ENCODE measurements at regions not wholly inside any gene's neighbourhood (a gene's known extent, or its start where the extent isn't known, plus 50 kb on each side); places are given as distances from the start of the nearest gene placed in this dataset.
"Not testable (repeated sequence)": the region's sequence is repeated elsewhere in the genome, so short reads cannot be mapped to it uniquely, and the experiment has no call there.

GRCh38 chr4:124869961-124870495 is 157.5 kb upstream of the ANKRD50 start:
- Mint-ChIP-seq H3K4me3 (no peak overlapping the region), H3K36me3 (ENCODE audit: low read depth) (no peaks in the 10 kb centered on the region), H3K27ac (no peak overlapping the region), H3K9me3 (peaks cover 7% of the 10 kb centered on the region), H3K4me1 (no peaks in the 10 kb centered on the region), H3K27me3 (no peaks in the 10 kb centered on the region)
- ATAC-seq (replicated peaks) = no peak

- Mint-ChIP-seq H3K27me3 (no peaks in the 10 kb centered on the region), H3K4me3 (no peak overlapping the region), H3K36me3 (ENCODE audit: low read depth) (no peaks in the 10 kb centered on the region), H3K4me1 (no peaks in the 10 kb centered on the region), H3K9me3 (peaks cover 7% of the 10 kb centered on the region), H3K27ac (no peak overlapping the region)
- ATAC-seq (replicated peaks) = no peak
Measured at GRCh38 chr4:124868495-124868894, 156.0 kb upstream of the ANKRD50 start.

GRCh38 chr4:124867536-124867935 is 155.0 kb upstream of the ANKRD50 start:
- peaks cover 7% of the 10 kb centered on the region for H3K9me3 Mint-ChIP-seq

GRCh38 chr4:124866301-124866700 is 153.8 kb upstream of the ANKRD50 start:
- no peaks in the 10 kb centered on the region for H3K27me3 Mint-ChIP-seq
- ATAC-seq (replicated peaks) = no peak
- no peak overlapping the region for H3K4me3 Mint-ChIP-seq
- no peaks in the 10 kb centered on the region for H3K4me1 Mint-ChIP-seq
- H3K9me3 Mint-ChIP-seq = peaks cover 7% of the 10 kb centered on the region
- H3K36me3 Mint-ChIP-seq (ENCODE audit: low read depth) = no peaks in the 10 kb centered on the region
- H3K27ac Mint-ChIP-seq = no peak overlapping the region

More at GRCh38 chr4:124867536-124867935, 155.0 kb upstream of the ANKRD50 start:
- ATAC-seq (replicated peaks) = no peak
- Mint-ChIP-seq H3K27me3 (no peaks in the 10 kb centered on the region), H3K36me3 (ENCODE audit: low read depth) (no peaks in the 10 kb centered on the region), H3K4me3 (no peak overlapping the region), H3K4me1 (no peaks in the 10 kb centered on the region), H3K27ac (no peak overlapping the region)

- no peaks in the 10 kb centered on the region for H3K27me3 Mint-ChIP-seq
- H3K27ac Mint-ChIP-seq = no peak overlapping the region
Measured at GRCh38 chr4:124863040-124863545, 150.6 kb upstream of the ANKRD50 start.

GRCh38 chr4:124862261-124862660 is 149.7 kb upstream of the ANKRD50 start:
- no peaks in the 10 kb centered on the region for H3K36me3 Mint-ChIP-seq (ENCODE audit: low read depth)
- H3K27me3 Mint-ChIP-seq = no peaks in the 10 kb centered on the region
- no peak for ATAC-seq (replicated peaks)
- peaks cover 6% of the 10 kb centered on the region for H3K9me3 Mint-ChIP-seq
- no peaks in the 10 kb centered on the region for H3K4me1 Mint-ChIP-seq
- no peak overlapping the region for H3K27ac Mint-ChIP-seq
- no peak overlapping the region for H3K4me3 Mint-ChIP-seq

More at GRCh38 chr4:124863040-124863545, 150.6 kb upstream of the ANKRD50 start:
- Mint-ChIP-seq H3K9me3 (peaks cover 2% of the 10 kb centered on the region), H3K4me1 (no peaks in the 10 kb centered on the region), H3K4me3 (no peak overlapping the region), H3K36me3 (ENCODE audit: low read depth) (no peaks in the 10 kb centered on the region)
- no peak for ATAC-seq (replicated peaks)

- Mint-ChIP-seq H3K27ac (no peak overlapping the region), H3K9me3 (peaks cover 6% of the 10 kb centered on the region), H3K4me1 (no peaks in the 10 kb centered on the region), H3K36me3 (ENCODE audit: low read depth) (no peaks in the 10 kb centered on the region), H3K4me3 (no peak overlapping the region), H3K27me3 (no peaks in the 10 kb centered on the region)
- ATAC-seq (replicated peaks) = no peak
Measured at GRCh38 chr4:124861761-124862160, 149.2 kb upstream of the ANKRD50 start.

GRCh38 chr4:124854968-124855367 is 142.4 kb upstream of the ANKRD50 start:
- ATAC-seq (replicated peaks) = no peak
- Mint-ChIP-seq H3K36me3 (ENCODE audit: low read depth) (no peaks in the 10 kb centered on the region), H3K27me3 (no peaks in the 10 kb centered on the region), H3K27ac (no peak overlapping the region), H3K9me3 (peaks cover 11% of the 10 kb centered on the region), H3K4me3 (no peak overlapping the region), H3K4me1 (no peaks in the 10 kb centered on the region)

- H3K4me1 Mint-ChIP-seq = no peaks in the 10 kb centered on the region
- no peaks in the 10 kb centered on the region for H3K36me3 Mint-ChIP-seq (ENCODE audit: low read depth)
- no peak overlapping the region for H3K4me3 Mint-ChIP-seq
- no peaks in the 10 kb centered on the region for H3K27me3 Mint-ChIP-seq
- ATAC-seq (replicated peaks) = no peak
- peaks cover 6% of the 10 kb centered on the region for H3K9me3 Mint-ChIP-seq
- no peak overlapping the region for H3K27ac Mint-ChIP-seq
Measured at GRCh38 chr4:124851741-124852140, 139.2 kb upstream of the ANKRD50 start.

GRCh38 chr4:124846306-124846705 is 133.8 kb upstream of the ANKRD50 start:
- Mint-ChIP-seq H3K9me3 (peaks cover 15% of the 10 kb centered on the region), H3K4me1 (no peaks in the 10 kb centered on the region), H3K27me3 (no peaks in the 10 kb centered on the region), H3K36me3 (ENCODE audit: low read depth) (no peaks in the 10 kb centered on the region), H3K27ac (no peak overlapping the region), H3K4me3 (no peak overlapping the region)
- no peak for ATAC-seq (replicated peaks)

- Mint-ChIP-seq H3K36me3 (ENCODE audit: low read depth) (no peaks in the 10 kb centered on the region), H3K9me3 (peaks cover 27% of the 10 kb centered on the region), H3K4me1 (no peaks in the 10 kb centered on the region), H3K27me3 (no peaks in the 10 kb centered on the region), H3K4me3 (no peak overlapping the region), H3K27ac (no peak overlapping the region)
- no peak for ATAC-seq (replicated peaks)
Measured at GRCh38 chr4:124839786-124840390, 127.4 kb upstream of the ANKRD50 start.

- no peaks in the 10 kb centered on the region for H3K27me3 Mint-ChIP-seq
- no peaks in the 10 kb centered on the region for H3K36me3 Mint-ChIP-seq (ENCODE audit: low read depth)
- no peaks in the 10 kb centered on the region for H3K4me1 Mint-ChIP-seq
- no peak overlapping the region for H3K4me3 Mint-ChIP-seq
- ATAC-seq (replicated peaks) = no peak
- no peak overlapping the region for H3K27ac Mint-ChIP-seq
- peaks cover 21% of the 10 kb centered on the region for H3K9me3 Mint-ChIP-seq
Measured at GRCh38 chr4:124833831-124834505, 121.4 kb upstream of the ANKRD50 start.

GRCh38 chr4:124828382-124828781 is 115.8 kb upstream of the ANKRD50 start:
- Mint-ChIP-seq H3K4me1 (no peaks in the 10 kb centered on the region), H3K4me3 (no peak overlapping the region), H3K9me3 (peaks cover 12% of the 10 kb centered on the region), H3K27ac (no peak overlapping the region), H3K27me3 (no peaks in the 10 kb centered on the region), H3K36me3 (ENCODE audit: low read depth) (no peaks in the 10 kb centered on the region)
- no peak for ATAC-seq (replicated peaks)

GRCh38 chr4:124817531-124817930 is 105.0 kb upstream of the ANKRD50 start:
- no peaks in the 10 kb centered on the region for H3K27me3 Mint-ChIP-seq
- no peaks in the 10 kb centered on the region for H3K4me1 Mint-ChIP-seq
- no peaks in the 10 kb centered on the region for H3K36me3 Mint-ChIP-seq (ENCODE audit: low read depth)
- no peak overlapping the region for H3K4me3 Mint-ChIP-seq
- no peak for ATAC-seq (replicated peaks)
- no peak overlapping the region for H3K27ac Mint-ChIP-seq
- H3K9me3 Mint-ChIP-seq = peaks cover 9% of the 10 kb centered on the region

- H3K36me3 Mint-ChIP-seq (ENCODE audit: low read depth); H3K4me1 Mint-ChIP-seq; H3K9me3 Mint-ChIP-seq; H3K27ac Mint-ChIP-seq; H3K4me3 Mint-ChIP-seq; ATAC-seq (replicated peaks); H3K27me3 Mint-ChIP-seq: not testable (repeated sequence)
Measured at GRCh38 chr4:124812203-124812602, 99.7 kb upstream of the ANKRD50 start.
